Neural cell (in vitro differentiated cells): ENCODE measurements at regions not wholly inside any gene's neighbourhood (a gene's known extent, or its start where the extent isn't known, plus 50 kb on each side); places are given as distances from the start of the nearest gene placed in this dataset.

Experiments used
- H2AFZ ChIP-seq: fragments of 200-600, 300-800 bp; sonication (generic), shearing (Covaris generic); 2 replicates; pipeline ENCODE4 v1.6.0; 2014; ENCODE audit warnings: low read depth, mild to moderate bottlenecking, antibody characterized with exemption, low read length, moderate library complexity
- H3F3A ChIP-seq: fragments of 200-600 bp; shearing (Covaris generic); 2 replicates; pipeline ENCODE4 v1.6.1; 2016; ENCODE audit warnings: mild to moderate bottlenecking, moderate library complexity, mixed read lengths, antibody characterized with exemption, low read length; ENCODE audit not compliant: insufficient read depth, poor library complexity, severe bottlenecking
- H3K27ac ChIP-seq: fragments of 200-600, 300-800 bp; sonication (generic), shearing (Covaris generic); 2 replicates; pipeline ENCODE4 v1.5.1; 2014; ENCODE audit warnings: mild to moderate bottlenecking, low read length, moderate library complexity
- H3K27me3 ChIP-seq: fragments of 300-800, 200-600 bp; sonication (generic), shearing (Covaris generic); 2 replicates; pipeline ENCODE4 v1.6.0; 2014; ENCODE audit warnings: mild to moderate bottlenecking, low read depth, low read length, moderate library complexity; ENCODE audit not compliant: insufficient read depth
- H3K36me3 ChIP-seq: fragments of 300-800, 200-600 bp; sonication (generic), shearing (Covaris generic); 2 replicates; pipeline ENCODE4 v1.5.1; 2014; ENCODE audit warnings: mild to moderate bottlenecking, antibody characterized with exemption, low read length, moderate library complexity; ENCODE audit not compliant: insufficient read depth
- H3K4me2 ChIP-seq: fragments of 300-800, 200-600 bp; sonication (generic), shearing (Covaris generic); 2 replicates; pipeline ENCODE4 v1.6.0; 2014; ENCODE audit warnings: mild to moderate bottlenecking, low read length
- H3K4me3 ChIP-seq: fragments of 300-800, 200-600 bp; sonication (generic), shearing (Covaris generic); 2 replicates; pipeline ENCODE4 v1.5.1; 2014; ENCODE audit warnings: mild to moderate bottlenecking, low read length, moderate library complexity
- H3K79me2 ChIP-seq: fragments of 200-600 bp; shearing (Covaris generic); replicated peaks from 2 replicates; pipeline ENCODE4 v1.6.0; 2014; ENCODE audit warnings: mild to moderate bottlenecking, low read length, moderate library complexity; ENCODE audit not compliant: insufficient read depth
- H3K9ac ChIP-seq: fragments of 300-800, 200-600 bp; sonication (generic), shearing (Covaris generic); 2 replicates; pipeline ENCODE4 v1.6.1; 2016; ENCODE audit warnings: mild to moderate bottlenecking, low read length, mixed read lengths
- H3K9me2 ChIP-seq: fragments of 200-600 bp; shearing (Covaris generic); 2 replicates; pipeline ENCODE4 v1.6.1; 2016; ENCODE audit warnings: mild to moderate bottlenecking, low read length, mixed read lengths; ENCODE audit not compliant: insufficient read depth
- H3K9me3 ChIP-seq: fragments of 200-600, 300-800 bp; sonication (generic), shearing (Covaris generic); 2 replicates; pipeline ENCODE4 v1.6.1; 2016; ENCODE audit warnings: mild to moderate bottlenecking, mixed run types, low read length, moderate library complexity, mixed read lengths
- H4K20me1 ChIP-seq: fragments of 200-600 bp; shearing (Covaris generic); 2 replicates; pipeline ENCODE4 v1.6.1; 2016; ENCODE audit warnings: mild to moderate bottlenecking, mixed run types; ENCODE audit not compliant: insufficient read depth
- CTCF ChIP-seq: fragments of 450-650 bp; IDR thresholded peaks from 2 replicates; pipeline ENCODE4 v1.5.1; 2014; ENCODE audit warnings: antibody characterized with exemption, mild to moderate bottlenecking, moderate library complexity; ENCODE audit not compliant: poor library complexity, severe bottlenecking
- EP300 ChIP-seq: fragments of 450-650 bp; conservative IDR thresholded peaks from 2 replicates; pipeline ENCODE4 v1.6.1; 2014; ENCODE audit warnings: antibody characterized with exemption, mild to moderate bottlenecking, moderate library complexity; ENCODE audit not compliant: poor library complexity, severe bottlenecking
- EZH2 ChIP-seq: fragments of 200-600, 300-800 bp; shearing (Covaris generic), sonication (generic); IDR thresholded peaks from 2 replicates; pipeline ENCODE4 v1.6.1; 2014; ENCODE audit warnings: antibody characterized with exemption, low read length, borderline replicate concordance, mild to moderate bottlenecking; ENCODE audit not compliant: insufficient read depth, poor library complexity, severe bottlenecking
- MXI1 ChIP-seq: fragments of 450-650 bp; conservative IDR thresholded peaks from 2 replicates; pipeline ENCODE4 v1.6.1; 2014; ENCODE audit warnings: antibody characterized with exemption, mild to moderate bottlenecking; ENCODE audit not compliant: poor library complexity, severe bottlenecking
- POLR2AphosphoS5 ChIP-seq: IDR thresholded peaks from 2 replicates; pipeline ENCODE4 v1.6.1; 2012
- RAD21 ChIP-seq: fragments of 450-650 bp; conservative IDR thresholded peaks from 2 replicates; pipeline ENCODE4 v1.6.1; 2014; ENCODE audit warnings: antibody characterized with exemption, mild to moderate bottlenecking, moderate library complexity
- REST ChIP-seq: IDR thresholded peaks from 2 replicates; pipeline ENCODE4 v1.6.1; 2012; ENCODE audit warnings: borderline replicate concordance
- SMC3 ChIP-seq: fragments of 450-650 bp; conservative IDR thresholded peaks from 2 replicates; pipeline ENCODE4 v1.6.1; 2014; ENCODE audit warnings: antibody characterized with exemption, mild to moderate bottlenecking, moderate library complexity; ENCODE audit not compliant: poor library complexity
- TAF1 ChIP-seq: IDR thresholded peaks from 2 replicates; pipeline ENCODE4 v1.6.1; 2012; ENCODE audit warnings: low read depth

GRCh38 chr18:60925892-60926291 lies 407.3 kb upstream of the CDH20 start:
- Histone ChIP-seq H4K20me1 (no peaks in the 10 kb centered on the region), H3K4me3 (no peak overlapping the region), H3K36me3 (no peaks in the 10 kb centered on the region), H3F3A (no peaks in the 10 kb centered on the region), H3K27me3 (no peaks in the 10 kb centered on the region), H3K79me2 (no peaks in the 10 kb centered on the region), H3K4me2 (no peak overlapping the region), H3K27ac (no peak overlapping the region), H3K9ac (no peak overlapping the region), H3K9me2 (no peaks in the 10 kb centered on the region), H3K9me3 (no peaks in the 10 kb centered on the region), H2AFZ (no peak overlapping the region)
- no peak for TF ChIP-seq RAD21
- TF ChIP-seq EP300: no peak
- TF ChIP-seq SMC3: no peak
- no peak for TF ChIP-seq REST
- no peak for TF ChIP-seq EZH2
- TF ChIP-seq CTCF: no peak
- no peak for TF ChIP-seq TAF1
- no peak for TF ChIP-seq MXI1
- no peak for TF ChIP-seq POLR2AphosphoS5

- TF ChIP-seq RAD21: no peak
- no peak for TF ChIP-seq EZH2
- TF ChIP-seq SMC3: no peak
- TF ChIP-seq EP300: no peak
- no peak overlapping the region for H3K27ac ChIP-seq
- H3F3A ChIP-seq: no peaks in the 10 kb centered on the region
- no peaks in the 10 kb centered on the region for H3K9me3 ChIP-seq
- H4K20me1 ChIP-seq: no peaks in the 10 kb centered on the region
- H3K4me2 ChIP-seq: no peak overlapping the region
- no peaks in the 10 kb centered on the region for H3K36me3 ChIP-seq
- H3K79me2 ChIP-seq: no peaks in the 10 kb centered on the region
- H3K9me2 ChIP-seq: no peaks in the 10 kb centered on the region
- H2AFZ ChIP-seq: no peak overlapping the region
- H3K9ac ChIP-seq: no peak overlapping the region
- no peaks in the 10 kb centered on the region for H3K27me3 ChIP-seq
- H3K4me3 ChIP-seq: no peak overlapping the region
Measured at GRCh38 chr18:60929966-60930365, 403.3 kb upstream of the CDH20 start.
